A549 (cell line): ENCODE measurements at regions not wholly inside any gene's neighbourhood (a gene's known extent, or its start where the extent isn't known, plus 50 kb on each side); places are given as distances from the start of the nearest gene placed in this dataset.

Experiments
- CBX8 ChIP-seq: fragments of 200-600 bp; sonication (generic); IDR thresholded peaks from 2 replicates; pipeline ENCODE4 v1.6.1; 2016
- CHD2 ChIP-seq: fragments of 150-350 bp; IDR thresholded peaks from 2 replicates; pipeline ENCODE4 v1.6.1; 2014; ENCODE audit warnings: low read length; ENCODE audit not compliant: partially characterized antibody
- CTCF ChIP-seq: fragments of >200 bp; sonication (Bioruptor Twin); formaldehyde crosslinking; IDR thresholded peaks from 3 replicates; pipeline ENCODE4 v1.5.1; 2016
- ESRRA ChIP-seq: fragments of 150-350 bp; IDR thresholded peaks from 2 replicates; pipeline ENCODE4 v1.6.1; 2014; ENCODE audit warnings: mild to moderate bottlenecking, low read length, borderline replicate concordance
- MAX ChIP-seq: IDR thresholded peaks from 2 replicates; pipeline ENCODE4 v1.6.1; 2012
- POLR2A ChIP-seq: IDR thresholded peaks from 2 replicates; pipeline ENCODE4 v1.6.1; 2012; ENCODE audit warnings: mild to moderate bottlenecking, low read length
- REST ChIP-seq: fragments of 200-600 bp; sonication (generic); IDR thresholded peaks from 2 replicates; pipeline ENCODE4 v1.6.1; 2016; ENCODE audit warnings: antibody characterized with exemption, mild to moderate bottlenecking, moderate library complexity
- RFX5 ChIP-seq: fragments of 450-650 bp; IDR thresholded peaks from 2 replicates; pipeline ENCODE4 v1.7.1; 2014; ENCODE audit warnings: antibody characterized with exemption, mild to moderate bottlenecking, moderate library complexity

DNA sequence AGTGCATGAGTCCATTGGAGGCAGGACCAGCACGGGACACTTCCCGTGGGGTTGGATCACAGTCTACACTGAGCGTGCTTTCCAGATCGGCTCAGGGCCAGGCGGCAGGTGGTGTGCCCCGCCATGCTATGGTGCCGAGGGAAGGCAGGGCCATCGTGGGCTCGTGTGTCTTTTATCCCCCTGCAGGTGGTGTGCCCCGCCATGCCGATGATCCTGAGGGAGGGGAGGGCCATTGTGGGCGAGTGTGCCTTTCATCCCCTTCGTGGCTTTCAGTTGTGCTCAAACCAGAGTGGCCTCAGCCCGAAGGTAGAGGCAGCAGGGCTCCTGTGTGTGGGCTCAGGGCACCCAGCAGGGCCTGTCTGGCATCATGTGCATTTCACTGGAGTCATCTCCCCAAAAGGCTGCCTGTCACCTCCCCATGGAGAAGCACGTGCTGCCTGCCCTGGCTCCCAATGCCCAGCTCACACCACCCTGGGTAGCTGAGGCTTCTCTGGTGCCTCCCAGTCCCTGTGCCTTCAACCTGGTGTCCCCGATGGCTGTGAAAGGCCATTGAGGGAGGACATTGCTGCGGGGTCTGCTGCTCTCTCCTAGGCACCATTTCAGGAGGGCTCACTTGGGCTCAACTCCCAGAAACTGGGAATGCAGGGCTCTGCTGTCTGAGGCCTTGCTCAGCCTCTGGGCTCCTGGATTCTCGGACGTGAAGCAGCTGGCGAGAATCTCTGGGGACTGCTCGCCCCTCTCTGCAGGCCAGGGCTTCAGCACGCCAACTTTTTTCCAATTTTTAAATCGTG, 207.6 kb downstream of the NPIPB11 start:
- TF ChIP-seq ESRRA (no peak), CBX8 (no peak), REST (no peak), RFX5 (no peak), CTCF (no peak), CHD2 (no peak), POLR2A (no peak), MAX (no peak)
